Cerebellar nuclear complex (tissue), 1 donor: ENCODE measurements at regions not wholly inside any gene's neighbourhood (a gene's known extent, or its start where the extent isn't known, plus 50 kb on each side); places are given as distances from the start of the nearest gene placed in this dataset.

ENCODE experiments used
- DNase-seq, 2 experiments: peaks; one replicate each; lab custom pipeline; 2025; lab: John Stamatoyannopoulos, UW

GRCh38 chr12:115506822-115507559 is 770.5 kb downstream of the MED13L start:
- no peak for DNase-seq

GRCh38 chr12:115504306-115505290 is 772.9 kb downstream of the MED13L start:
- no peak for DNase-seq

- DNase-seq, result no peak
These were observed 776.6 kb downstream of the MED13L start for GRCh38 chr12:115500872-115501271.

DNA sequence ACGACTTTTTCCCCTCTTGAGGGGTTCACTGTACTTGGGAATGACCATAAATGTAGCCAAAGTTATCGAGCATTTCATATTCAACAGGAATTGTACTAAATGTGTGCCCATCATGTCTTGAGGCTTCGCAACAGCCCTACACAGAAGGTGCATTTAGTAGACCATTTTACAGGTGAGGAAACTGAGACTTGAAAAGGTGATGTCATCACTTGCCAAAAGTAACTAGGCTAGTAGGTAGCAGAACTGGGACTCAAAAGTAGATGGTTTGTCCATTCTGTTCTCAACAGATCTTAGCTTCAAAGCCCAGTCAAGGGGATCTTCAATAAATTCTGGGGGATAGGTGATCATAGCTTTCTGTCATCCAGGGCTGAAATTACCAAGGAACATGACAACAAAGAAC is 782.2 kb downstream of the MED13L start:
- no peak for DNase-seq

GRCh38 chr12:115492553-115492952 is 784.9 kb downstream of the MED13L start:
- DNase-seq, result no peak

GRCh38 chr12:115491511-115492250 is 785.8 kb downstream of the MED13L start:
- no peak for DNase-seq

DNA sequence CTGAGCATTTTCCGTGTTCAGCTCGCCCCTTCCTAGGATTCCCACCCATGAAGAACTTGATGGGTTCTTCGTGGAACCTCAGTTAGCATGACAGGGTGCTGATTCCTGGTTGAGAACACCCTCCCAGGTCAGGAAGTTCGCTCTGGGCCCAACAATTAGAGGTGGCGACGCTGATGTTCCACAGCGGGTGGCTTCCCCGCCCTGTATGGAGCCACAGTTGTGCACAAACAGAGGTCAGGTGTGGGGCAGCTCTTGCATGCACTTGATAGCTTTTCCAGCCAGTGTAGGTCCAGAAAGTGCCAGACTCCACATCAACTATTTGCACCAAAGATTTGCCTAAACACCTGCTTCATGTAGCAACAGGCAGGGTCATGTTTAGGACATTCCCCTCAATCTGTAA is 788.2 kb downstream of the MED13L start:
- DNase-seq, result no peak

DNA sequence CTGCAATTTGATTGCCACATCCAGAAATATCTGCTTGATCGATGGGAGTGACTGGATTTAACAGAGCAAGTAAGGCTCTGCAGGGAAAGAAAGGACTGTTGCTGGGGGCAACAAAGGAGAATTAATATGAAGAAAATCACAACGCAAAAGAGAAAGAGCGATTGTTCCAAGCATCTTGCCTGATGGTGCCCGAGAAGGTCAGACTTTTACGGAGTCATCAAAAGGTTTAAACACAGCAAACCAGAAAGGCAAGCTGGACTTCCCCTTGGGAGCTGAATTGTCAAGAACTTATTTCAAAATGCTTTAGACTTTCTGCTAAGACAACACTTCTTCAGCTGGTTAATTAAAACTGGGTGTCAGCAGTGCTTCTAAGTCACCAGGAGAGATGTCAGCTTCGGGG is 791.5 kb downstream of the MED13L start:
- no peak for DNase-seq

GRCh38 chr12:115485503-115485902 is 792.0 kb downstream of the MED13L start:
- DNase-seq, result no peak

GRCh38 chr12:115482943-115483342 is 794.5 kb downstream of the MED13L start:
- DNase-seq, result no peak

DNA sequence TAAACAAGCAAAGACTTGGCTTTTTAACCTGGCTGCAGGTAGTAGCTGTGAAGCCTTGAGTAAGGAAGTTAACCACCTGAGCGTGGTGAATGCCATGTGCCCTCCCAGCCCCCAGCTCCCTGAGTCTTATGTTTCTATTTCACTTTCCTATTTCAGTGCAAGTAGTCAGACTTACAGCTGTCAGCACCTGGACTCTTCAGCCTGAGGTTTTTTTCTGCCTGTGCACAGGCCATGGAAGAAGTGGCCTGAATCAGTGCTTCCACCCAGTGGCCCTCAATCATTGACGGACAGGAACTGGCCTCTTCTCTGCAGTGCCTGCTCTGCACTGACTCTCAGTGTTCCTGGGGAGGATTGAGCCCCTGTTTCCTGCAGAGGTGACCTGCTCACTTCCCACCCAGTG is 796.4 kb downstream of the MED13L start:
- DNase-seq, result no peak

DNA sequence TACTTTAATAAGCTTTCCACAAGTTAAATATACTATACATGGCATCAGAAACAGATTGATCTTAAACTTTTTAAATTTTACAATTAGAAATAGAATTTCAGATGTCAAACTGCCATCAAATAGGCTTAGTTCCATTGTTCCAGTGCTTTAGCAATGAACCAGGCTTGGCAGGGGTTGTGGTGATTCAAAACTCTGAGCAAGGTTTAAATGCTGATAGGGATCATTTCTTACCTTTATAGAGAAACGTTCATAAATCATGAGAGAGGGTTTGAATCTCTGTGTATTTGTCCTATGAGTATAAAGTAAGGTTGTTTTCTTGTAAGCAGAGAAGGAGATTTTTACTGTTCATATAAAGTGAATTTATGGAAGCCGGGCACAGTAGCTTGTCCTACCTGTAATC is 794.5 kb upstream of the TBX3 start:
- DNase-seq, result no peak

GRCh38 chr12:115474539-115475353 is 790.8 kb upstream of the TBX3 start:
- DNase-seq, result no peak

DNA sequence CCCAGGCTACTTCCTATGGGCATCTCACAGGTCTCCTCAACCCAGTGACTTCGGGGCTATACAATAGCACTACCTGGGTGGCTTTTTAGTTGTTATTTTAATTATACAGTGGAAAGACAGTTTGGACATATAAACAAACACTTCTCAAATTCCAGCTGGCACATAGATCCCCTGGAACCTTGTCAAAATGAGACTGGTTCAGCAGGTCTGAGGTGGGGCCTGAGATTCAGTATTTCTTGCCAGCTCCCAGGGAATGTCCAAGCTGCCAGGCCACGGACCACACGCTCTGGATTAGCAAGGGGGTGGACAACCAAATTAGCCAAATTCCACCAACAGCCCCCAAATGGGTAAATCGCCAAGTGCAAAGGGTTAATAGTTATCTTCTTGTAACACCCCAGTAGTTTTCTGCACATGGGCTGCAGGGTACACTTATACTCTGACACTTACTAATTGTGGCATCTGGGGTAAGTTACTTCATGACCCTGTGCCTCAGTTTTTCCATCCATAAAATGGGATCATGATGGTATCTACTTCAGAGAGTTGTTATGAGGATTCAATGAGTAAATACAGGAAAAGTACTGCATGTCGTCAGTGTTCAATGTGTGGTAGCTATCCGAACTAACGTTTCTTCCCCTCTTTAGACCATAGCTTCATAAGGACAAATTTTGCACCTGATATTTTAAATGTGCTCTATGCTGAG is 789.4 kb upstream of the TBX3 start:
- no peak for DNase-seq

- DNase-seq, result no peak
These were observed 788.9 kb upstream of the TBX3 start for GRCh38 chr12:115472852-115473251.

DNA sequence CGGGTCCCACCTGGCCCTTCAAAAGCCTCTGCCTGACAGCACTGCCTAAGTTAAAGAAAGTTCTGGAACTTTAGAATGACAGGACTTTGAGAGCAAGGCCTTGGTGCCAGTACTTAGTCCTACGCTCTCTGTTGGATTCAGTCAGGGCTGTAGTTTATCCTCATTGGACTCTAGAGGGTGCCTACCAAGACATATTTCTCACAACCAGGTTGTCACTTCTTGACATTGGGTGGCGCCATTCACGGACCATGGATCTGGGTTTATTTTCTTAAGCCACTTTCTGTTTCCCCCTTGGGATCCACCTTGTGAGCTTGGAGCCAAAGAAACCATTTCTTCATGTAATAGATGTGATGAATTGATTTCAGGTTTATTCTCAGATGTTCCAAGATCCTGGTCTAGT is 787.0 kb upstream of the TBX3 start:
- no peak for DNase-seq

DNA sequence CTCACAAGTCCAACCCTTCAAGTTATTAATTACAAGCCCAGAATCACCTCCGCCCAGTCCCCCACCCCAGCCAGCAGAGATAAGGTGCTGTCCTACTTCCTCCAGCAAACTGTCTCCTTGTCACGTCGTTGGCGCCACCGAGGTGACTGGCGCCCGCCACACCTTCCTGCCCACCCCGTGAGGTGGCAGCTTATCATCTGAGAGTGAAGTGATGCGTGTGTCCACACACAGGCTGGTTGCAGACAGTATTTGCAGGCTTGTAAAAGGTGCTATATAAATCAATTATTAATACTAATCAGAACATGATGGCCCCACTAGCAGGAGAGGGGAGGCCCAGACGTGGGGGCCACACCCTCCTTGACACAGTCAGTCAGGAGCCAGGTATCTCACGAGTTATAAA is 786.6 kb upstream of the TBX3 start:
- DNase-seq, result no peak

DNA sequence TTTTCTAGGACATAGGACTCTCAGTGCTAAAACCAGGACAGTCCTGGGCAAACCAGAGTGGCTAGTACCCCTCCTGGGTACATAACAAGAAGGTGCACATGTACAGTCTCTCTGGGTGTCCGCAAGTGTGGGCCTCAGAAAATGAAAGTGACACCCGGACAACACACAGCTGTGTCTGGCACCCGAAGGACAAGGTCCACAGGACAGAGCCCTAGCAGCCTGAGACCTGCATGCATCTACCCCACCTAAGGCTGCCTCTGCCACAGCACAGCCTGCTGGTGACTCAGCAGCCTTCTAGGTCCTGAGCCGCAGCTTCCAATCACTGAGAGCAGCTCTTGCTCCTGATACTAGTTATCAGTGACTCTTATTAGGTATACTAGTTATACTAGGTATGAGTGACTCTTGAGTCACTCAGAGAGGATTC is 784.1 kb upstream of the TBX3 start:
- DNase-seq, result no peak

GRCh38 chr12:115467531-115467930 is 783.6 kb upstream of the TBX3 start:
- DNase-seq, result no peak

DNA sequence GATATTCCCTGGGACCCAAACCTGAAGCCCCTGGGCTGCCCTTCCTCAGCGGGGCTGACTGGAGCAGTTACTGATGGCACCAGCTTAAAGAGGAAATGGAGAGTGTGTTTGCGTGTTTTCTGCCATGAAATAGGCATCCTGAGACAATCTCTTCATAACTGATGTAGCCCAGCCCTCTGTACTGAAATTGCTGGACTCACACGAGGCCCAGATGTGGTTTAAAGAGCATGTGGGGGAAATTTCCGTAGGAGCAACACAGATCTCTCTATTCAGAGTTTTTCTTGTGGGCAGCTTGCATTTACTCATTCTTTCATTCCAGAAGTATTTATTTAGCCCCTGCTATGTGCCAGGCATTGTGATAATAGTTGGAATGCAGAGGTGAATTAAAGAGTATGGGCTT is 782.1 kb upstream of the TBX3 start:
- no peak for DNase-seq

- no peak for DNase-seq
These were observed 780.7 kb upstream of the TBX3 start for GRCh38 chr12:115464661-115465060.
